GM12872 (cell line): ENCODE measurements at regions not wholly inside any gene's neighbourhood (a gene's known extent, or its start where the extent isn't known, plus 50 kb on each side); places are given as distances from the start of the nearest gene placed in this dataset.
A peak's percentile ranks its signal among the peaks of the same experiment; 100 is the strongest.

Experiments used
- TF ChIP-seq, protein P1 (sequence below): IDR thresholded peaks from 3 replicates; pipeline ENCODE4 v1.5.1; 2011; ENCODE audit warnings: low read depth, mild to moderate bottlenecking, low read length, moderate library complexity; ENCODE audit not compliant: insufficient read depth

DNA sequence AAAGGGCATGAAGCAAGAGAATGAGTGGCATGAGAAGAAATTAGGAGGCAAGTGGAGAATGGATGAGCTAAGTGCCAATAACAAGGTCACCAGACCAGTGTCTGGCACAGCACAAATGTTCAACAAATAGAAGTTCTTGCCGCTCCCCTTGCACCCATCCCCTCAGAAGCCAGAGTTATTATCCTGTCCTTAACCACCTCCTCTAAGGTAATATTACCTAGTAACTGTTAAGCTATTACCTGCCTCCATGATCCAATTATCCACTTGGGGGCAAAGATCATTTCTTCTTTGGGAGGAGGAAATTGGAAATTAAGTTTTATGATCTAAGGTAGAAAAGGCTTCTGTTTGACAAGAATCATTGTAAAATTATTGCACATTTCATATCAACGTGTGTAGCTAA lies 133.8 kb downstream of the FOXA2 start:
- TF ChIP-seq, protein P1, sequence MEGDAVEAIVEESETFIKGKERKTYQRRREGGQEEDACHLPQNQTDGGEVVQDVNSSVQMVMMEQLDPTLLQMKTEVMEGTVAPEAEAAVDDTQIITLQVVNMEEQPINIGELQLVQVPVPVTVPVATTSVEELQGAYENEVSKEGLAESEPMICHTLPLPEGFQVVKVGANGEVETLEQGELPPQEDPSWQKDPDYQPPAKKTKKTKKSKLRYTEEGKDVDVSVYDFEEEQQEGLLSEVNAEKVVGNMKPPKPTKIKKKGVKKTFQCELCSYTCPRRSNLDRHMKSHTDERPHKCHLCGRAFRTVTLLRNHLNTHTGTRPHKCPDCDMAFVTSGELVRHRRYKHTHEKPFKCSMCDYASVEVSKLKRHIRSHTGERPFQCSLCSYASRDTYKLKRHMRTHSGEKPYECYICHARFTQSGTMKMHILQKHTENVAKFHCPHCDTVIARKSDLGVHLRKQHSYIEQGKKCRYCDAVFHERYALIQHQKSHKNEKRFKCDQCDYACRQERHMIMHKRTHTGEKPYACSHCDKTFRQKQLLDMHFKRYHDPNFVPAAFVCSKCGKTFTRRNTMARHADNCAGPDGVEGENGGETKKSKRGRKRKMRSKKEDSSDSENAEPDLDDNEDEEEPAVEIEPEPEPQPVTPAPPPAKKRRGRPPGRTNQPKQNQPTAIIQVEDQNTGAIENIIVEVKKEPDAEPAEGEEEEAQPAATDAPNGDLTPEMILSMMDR: no peak

DNA sequence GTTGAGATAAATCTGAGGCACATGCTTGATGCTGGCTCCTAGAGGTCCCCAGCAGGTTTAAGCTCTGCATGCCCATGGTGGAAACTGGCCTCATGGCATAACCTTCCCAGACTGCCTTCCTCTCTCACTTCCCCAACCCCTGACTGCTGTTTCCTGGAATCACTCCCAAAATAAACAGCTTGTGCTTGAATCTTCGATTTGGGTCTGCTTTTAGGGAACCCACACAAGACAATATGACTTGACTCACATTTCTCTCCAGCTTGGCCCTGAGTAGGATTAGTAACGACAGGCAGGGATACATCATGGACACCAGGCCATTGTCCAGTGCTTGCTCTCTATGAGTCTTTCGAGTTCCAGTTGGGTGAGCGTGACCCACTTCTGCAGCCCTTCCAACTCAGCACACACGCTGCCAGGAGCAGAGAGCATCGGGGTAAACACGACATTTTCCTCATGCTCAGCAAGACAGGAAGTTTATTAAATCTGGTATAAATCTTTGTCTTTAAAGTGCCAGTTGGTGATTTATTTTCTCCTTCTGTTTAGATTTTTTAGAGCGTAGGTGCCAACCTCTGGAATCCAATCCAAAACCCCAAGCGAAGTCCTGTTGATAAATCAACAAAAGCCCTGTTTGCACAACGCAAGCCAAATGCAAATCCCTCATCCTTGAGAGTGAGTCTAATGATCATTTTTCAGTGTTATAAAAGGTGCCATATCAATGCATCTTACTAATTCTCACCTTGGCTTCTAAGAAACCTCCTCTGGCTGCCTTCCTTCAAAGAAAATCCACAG lies 135.0 kb downstream of the FOXA2 start:
- TF ChIP-seq, protein P1: no peak

DNA sequence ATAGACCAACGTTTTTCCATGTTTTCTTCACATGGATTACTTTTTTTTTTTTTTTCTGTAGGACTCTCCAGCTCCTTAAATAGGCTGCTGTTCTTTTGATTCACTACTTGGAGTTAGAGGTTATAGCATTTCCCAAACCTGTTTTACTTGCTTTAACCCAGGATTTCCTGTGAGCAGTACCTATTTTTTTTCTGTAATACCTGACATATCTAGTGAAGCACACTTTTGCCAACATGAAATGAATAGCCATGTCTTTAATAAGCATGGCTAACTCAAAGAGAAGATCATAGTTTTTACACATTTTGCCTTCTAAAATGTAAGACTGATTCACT lies 137.0 kb downstream of the FOXA2 start:
- TF ChIP-seq, protein P1: no peak

DNA sequence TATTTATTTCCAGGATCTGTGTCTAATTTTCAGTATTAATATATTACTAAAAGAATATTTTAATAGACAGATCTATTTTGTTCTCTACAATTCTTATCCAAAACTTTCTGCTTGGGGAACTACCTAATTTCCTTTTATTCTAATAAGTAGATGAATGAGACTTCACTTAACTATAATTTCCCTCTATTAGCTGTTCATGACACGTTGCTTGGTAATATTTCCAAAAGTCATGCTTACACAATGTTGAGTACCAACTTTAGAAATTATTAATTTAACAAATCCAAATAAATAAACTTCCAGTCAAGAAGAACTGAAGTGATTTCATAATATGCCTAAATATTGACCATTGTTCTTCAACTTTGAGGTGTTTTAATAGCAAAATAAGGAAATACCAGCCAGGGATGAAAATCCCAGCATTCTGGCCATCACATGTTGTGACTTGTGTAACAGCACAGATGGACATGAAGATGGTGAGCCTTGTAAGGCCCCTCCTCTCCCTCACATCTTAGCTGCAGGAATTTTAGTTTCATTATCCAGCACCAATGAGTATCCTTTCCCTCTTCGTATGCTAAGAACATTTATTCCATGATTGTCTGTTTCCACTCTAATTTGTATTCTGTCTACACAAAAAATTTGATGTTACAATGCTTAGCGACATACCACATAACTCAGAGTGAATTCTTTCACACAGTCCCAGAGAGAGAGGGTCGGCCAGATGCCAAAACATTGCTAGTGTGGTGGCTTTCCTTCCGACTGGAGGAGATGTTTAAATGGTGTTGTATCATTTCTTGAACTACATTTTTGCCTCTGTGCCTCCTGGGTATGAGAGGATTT lies 137.5 kb downstream of the FOXA2 start:
- TF ChIP-seq, protein P1: no peak

DNA sequence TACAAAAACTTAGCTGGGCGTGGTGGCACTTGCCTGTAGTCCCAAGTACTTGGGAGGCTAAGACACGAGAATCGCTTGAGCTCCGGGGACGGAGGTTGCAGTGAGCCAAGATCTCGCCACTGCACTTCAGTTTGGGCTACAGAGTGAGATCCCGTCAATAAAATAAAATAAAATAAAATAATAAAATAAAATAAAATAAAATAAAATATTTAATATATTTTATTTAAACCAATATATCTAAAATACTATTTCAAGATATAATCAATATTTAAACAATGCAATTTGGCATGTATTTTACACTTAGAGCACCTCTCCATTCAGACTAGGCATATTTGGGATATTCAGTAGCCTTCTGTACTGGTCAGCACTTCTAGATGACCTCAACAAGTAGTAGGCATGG lies 142.1 kb downstream of the FOXA2 start:
- TF ChIP-seq, protein P1: no peak

DNA sequence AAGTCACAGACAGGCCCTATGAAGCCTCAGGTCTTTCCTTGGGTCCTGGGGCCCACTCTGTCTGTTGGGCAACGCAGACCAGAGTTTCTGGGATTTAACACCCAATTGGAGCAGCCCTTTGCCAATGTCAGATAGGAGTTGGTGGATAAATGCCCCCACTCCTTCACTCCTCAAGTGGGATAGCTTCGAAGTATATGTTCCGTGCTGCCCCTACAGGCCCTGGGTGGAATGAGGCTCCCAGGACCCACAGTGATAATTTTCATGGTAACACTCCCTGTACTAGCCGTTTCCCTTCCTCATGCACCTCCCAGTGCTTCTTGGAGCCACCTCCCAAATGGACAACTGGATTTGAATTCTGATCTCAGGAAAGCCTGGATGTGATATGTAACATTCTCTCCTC lies 145.4 kb downstream of the FOXA2 start:
- TF ChIP-seq, protein P1: peak; percentile 35; the same call in 2 of the 3 replicates

DNA sequence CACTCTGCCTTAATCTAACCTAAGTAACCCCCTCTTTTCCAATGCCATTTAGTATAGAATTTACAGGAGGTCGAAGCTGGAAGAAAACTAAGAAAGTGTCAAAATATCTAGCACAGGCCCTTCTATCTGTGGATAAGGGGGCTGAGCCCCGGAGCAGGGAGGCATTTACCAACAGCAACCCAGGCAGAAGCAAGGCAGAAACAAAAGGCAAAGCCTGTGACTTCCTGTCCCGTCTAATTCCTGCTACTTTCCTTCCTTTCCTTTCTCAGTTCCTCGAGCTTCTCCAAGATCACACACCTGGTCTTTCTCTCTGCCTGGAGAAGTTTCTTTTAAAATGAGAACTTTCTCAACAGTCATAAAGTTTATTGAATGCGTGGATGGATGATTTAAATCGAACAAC lies 146.0 kb downstream of the FOXA2 start:
- TF ChIP-seq, protein P1: no peak
